Neural crest cell (in vitro differentiated cells): ENCODE measurements at regions not wholly inside any gene's neighbourhood (a gene's known extent, or its start where the extent isn't known, plus 50 kb on each side); places are given as distances from the start of the nearest gene placed in this dataset.

Source experiments
- DNase-seq: peaks from one replicate; pipeline ENCODE4 v3.0.0; 2021; ENCODE audit warnings: low read depth, mixed read lengths, low spot score
- H3K27ac Mint-ChIP-seq: one replicate; pipeline ENCODE4 v1.8.0; 2021; ENCODE audit warnings: mild to moderate bottlenecking, mixed read lengths; ENCODE audit not compliant: unreplicated experiment
- H3K27me3 Mint-ChIP-seq: 2 replicates; pipeline ENCODE4 v1.8.0; 2021; ENCODE audit warnings: low read depth, mild to moderate bottlenecking, mixed read lengths
- H3K36me3 Mint-ChIP-seq: 2 replicates; pipeline ENCODE4 v1.8.0; 2021; ENCODE audit warnings: low read depth, mild to moderate bottlenecking, mixed read lengths
- H3K4me1 Mint-ChIP-seq: 2 replicates; pipeline ENCODE4 v1.8.0; 2021; ENCODE audit warnings: mixed read lengths
- H3K4me3 Mint-ChIP-seq: one replicate; pipeline ENCODE4 v1.8.0; 2021; ENCODE audit warnings: mild to moderate bottlenecking, mixed read lengths
- H3K9me3 Mint-ChIP-seq: 2 replicates; pipeline ENCODE4 v1.8.0; 2021; ENCODE audit warnings: mixed read lengths
- TF ChIP-seq, protein P1 (sequence below): fragments of 200-600 bp; sonication (generic); conservative IDR thresholded peaks from 2 replicates; pipeline ENCODE4 v1.5.0; 2021; ENCODE audit warnings: antibody characterized with exemption, mild to moderate bottlenecking

DNA sequence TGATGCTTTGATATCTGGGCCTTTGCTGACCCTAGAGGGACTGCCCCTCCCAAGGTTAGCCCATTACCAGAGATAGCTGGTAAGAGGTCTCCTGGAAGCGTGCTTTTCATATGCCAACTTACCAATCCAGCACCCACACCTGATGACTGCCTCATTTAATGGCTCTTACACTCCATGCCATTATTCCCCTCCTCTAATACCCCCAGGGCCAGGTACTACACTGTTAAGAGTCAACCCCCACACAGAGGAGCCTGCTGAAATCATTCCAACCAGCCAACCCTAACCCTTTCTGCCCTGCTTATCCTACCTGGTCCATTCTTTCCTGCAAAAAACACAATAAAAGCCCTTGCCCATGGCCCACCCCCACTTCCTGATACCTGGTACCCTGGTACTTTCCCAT lies 736.8 kb upstream of the SLC35B3 start:
- Mint-ChIP-seq H3K27ac (no peak overlapping the region), H3K4me3 (no peak overlapping the region), H3K36me3 (peaks cover 2% of the 10 kb centered on the region), H3K4me1 (no peaks in the 10 kb centered on the region), H3K27me3 (no peaks in the 10 kb centered on the region), H3K9me3 (peaks cover 12% of the 10 kb centered on the region)
- no peak for DNase-seq
- TF ChIP-seq, protein P1, sequence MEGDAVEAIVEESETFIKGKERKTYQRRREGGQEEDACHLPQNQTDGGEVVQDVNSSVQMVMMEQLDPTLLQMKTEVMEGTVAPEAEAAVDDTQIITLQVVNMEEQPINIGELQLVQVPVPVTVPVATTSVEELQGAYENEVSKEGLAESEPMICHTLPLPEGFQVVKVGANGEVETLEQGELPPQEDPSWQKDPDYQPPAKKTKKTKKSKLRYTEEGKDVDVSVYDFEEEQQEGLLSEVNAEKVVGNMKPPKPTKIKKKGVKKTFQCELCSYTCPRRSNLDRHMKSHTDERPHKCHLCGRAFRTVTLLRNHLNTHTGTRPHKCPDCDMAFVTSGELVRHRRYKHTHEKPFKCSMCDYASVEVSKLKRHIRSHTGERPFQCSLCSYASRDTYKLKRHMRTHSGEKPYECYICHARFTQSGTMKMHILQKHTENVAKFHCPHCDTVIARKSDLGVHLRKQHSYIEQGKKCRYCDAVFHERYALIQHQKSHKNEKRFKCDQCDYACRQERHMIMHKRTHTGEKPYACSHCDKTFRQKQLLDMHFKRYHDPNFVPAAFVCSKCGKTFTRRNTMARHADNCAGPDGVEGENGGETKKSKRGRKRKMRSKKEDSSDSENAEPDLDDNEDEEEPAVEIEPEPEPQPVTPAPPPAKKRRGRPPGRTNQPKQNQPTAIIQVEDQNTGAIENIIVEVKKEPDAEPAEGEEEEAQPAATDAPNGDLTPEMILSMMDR = no peak

DNA sequence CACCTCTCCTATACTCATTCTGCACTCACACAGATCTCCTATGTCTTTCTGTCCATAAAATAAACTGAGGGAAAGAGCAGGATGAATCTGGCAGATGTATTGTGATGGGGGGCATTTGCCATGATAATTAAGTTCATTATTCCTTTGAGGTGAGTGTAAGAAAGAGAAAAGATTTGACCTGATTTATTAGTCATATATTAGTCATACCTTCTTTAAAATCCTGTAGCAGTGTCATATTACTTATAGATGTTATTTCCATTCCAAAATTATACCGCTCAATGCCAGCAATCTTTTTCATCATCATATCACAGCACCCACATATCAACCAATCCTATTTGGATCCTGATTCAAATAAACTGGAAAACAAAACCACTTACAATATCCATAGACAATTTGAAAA lies 733.3 kb upstream of the SLC35B3 start:
- TF ChIP-seq, protein P1 = no peak
- no peak overlapping the region for H3K4me3 Mint-ChIP-seq
- no peaks in the 10 kb centered on the region for H3K27me3 Mint-ChIP-seq
- H3K36me3 Mint-ChIP-seq = peaks cover 2% of the 10 kb centered on the region
- no peak overlapping the region for H3K27ac Mint-ChIP-seq
- H3K4me1 Mint-ChIP-seq = no peaks in the 10 kb centered on the region
- peaks cover 6% of the 10 kb centered on the region for H3K9me3 Mint-ChIP-seq
- DNase-seq = no peak

DNA sequence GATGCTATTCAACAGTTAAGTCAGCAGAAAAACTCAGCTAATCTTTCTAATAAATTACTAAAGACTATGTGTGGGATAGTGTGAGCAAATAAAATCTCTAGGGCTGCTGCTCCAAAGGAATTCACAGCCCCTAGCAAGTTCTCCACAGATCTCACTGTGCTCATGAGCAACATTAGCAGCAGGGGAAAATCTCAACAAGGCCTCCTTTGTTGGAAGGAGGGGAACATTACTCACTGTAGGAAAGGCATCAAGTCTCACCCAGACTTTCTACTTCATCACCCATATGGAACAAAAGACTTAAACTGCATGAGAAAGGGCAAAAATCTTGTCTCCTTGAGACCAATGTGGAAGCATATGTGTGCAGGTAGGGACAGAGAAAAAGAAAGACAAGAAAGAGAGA lies 726.4 kb upstream of the SLC35B3 start:
- Mint-ChIP-seq H3K9me3 (peaks cover 17% of the 10 kb centered on the region), H3K27ac (no peak overlapping the region), H3K36me3 (peaks cover 13% of the 10 kb centered on the region), H3K4me1 (no peaks in the 10 kb centered on the region), H3K27me3 (no peaks in the 10 kb centered on the region), H3K4me3 (no peak overlapping the region)
- no peak for DNase-seq
- TF ChIP-seq, protein P1 = no peak

DNA sequence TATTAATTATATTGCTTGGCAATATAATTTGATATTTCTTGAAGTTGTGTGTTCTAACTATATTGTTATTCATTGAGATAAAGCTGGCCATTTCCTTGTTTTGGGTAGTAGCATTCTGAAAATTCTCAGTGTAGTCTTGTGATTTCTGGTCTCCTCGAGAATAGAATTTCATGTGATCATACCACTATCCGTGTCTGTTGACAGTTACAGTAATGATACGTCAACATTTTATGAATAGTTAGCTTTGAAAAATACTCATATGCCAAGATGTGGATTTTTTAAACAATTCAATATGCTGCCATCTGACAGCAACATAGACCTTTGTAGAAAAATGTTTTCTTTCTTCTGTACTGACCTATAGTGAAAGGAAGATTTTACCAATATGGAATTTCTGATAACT lies 723.7 kb upstream of the SLC35B3 start:
- DNase-seq = no peak
- TF ChIP-seq, protein P1 = no peak
- Mint-ChIP-seq H3K27ac (no peak overlapping the region), H3K27me3 (no peaks in the 10 kb centered on the region), H3K4me3 (no peak overlapping the region), H3K36me3 (peaks cover 13% of the 10 kb centered on the region), H3K9me3 (peaks cover 14% of the 10 kb centered on the region), H3K4me1 (no peaks in the 10 kb centered on the region)

DNA sequence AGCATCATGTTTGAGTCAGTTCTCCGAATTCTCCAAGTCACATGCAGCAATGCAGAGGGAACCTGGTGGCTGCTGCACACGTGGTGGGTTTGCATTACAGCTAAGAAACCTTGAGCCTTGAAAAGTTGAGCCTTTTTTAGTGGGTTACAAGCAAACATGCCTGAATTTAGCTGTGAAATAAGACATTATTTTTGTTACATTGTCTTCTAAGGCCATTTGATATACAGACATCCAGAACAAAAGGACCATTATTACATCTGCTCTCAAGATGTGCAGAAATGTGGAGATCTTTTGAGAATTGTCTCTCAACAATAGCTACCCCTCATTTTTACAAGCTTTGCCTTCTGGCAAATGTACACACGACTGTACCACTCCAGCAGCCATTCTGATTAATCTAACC lies 720.5 kb upstream of the SLC35B3 start:
- Mint-ChIP-seq H3K4me3 (no peak overlapping the region), H3K9me3 (peaks cover 7% of the 10 kb centered on the region), H3K27ac (no peak overlapping the region), H3K27me3 (no peaks in the 10 kb centered on the region), H3K36me3 (peaks cover 5% of the 10 kb centered on the region), H3K4me1 (no peaks in the 10 kb centered on the region)
- TF ChIP-seq, protein P1 = no peak
- no peak for DNase-seq

DNA sequence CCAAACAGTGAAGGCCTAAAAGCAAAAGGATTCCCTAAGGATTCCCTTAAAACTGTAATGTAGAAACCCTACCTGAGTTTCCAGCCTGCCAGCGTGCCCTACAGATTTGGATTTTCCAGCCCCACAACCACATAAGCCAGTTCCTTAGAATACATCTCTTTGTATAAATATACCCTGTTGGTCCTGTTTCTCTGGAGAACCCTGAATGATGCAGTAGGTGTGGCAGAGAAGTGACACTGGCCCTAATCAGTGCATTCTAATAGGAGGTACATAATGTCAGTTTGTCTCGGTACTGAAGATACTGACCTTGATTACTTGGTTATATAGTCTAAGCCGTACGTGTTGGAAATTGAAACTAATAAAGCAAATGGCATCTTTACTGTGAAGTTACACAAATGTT lies 707.8 kb upstream of the SLC35B3 start:
- Mint-ChIP-seq H3K36me3 (no peaks in the 10 kb centered on the region), H3K27ac (no peak overlapping the region), H3K4me3 (no peak overlapping the region), H3K9me3 (peaks cover 11% of the 10 kb centered on the region), H3K27me3 (no peaks in the 10 kb centered on the region), H3K4me1 (no peaks in the 10 kb centered on the region)
- DNase-seq = no peak
- TF ChIP-seq, protein P1 = no peak
